ENCODE measurements at regions not wholly inside any gene's neighbourhood (a gene's known extent, or its start where the extent isn't known, plus 50 kb on each side); places are given as distances from the start of the nearest gene placed in this dataset.

DNA sequence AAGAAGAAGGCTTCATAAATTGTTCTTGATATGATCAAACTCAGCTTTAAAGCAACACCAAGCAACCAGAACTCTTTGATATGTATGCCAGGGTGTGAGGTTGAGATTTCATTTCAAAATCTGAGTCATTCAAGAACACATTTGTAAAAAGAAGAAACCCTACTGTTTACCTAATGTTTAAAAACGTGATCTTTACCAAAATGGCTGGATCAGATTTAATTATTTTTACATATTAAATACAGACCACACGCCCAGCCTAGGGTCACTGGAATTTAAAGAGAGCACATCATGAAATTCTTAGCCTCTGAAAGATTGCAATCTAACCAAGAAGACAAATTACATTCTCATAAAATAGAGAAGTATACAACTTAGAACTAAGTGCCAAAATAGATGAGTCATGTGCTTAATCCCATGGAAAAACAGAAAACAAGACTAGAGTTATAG lies 206.8 kb upstream of the SMLR1 start:
- Histone ChIP-seq H3K4me3 (no peak overlapping the region), H3K4me1 (no peaks in the 10 kb centered on the region), H3K27me3 (no peaks in the 10 kb centered on the region), H3K27ac (no peak overlapping the region), H3K9me3 (no peaks in the 10 kb centered on the region), H3K36me3 (ENCODE audit: low read depth, missing control alignments) (no peaks in the 10 kb centered on the region)
- intact Hi-C loops (cut with DNase I; ENCODE audit: low total_unique reads) = no loop called here
- no peak for TF ChIP-seq POLR2A (IDR thresholded peaks at IDR 0.05)
- TF ChIP-seq, protein P1, sequence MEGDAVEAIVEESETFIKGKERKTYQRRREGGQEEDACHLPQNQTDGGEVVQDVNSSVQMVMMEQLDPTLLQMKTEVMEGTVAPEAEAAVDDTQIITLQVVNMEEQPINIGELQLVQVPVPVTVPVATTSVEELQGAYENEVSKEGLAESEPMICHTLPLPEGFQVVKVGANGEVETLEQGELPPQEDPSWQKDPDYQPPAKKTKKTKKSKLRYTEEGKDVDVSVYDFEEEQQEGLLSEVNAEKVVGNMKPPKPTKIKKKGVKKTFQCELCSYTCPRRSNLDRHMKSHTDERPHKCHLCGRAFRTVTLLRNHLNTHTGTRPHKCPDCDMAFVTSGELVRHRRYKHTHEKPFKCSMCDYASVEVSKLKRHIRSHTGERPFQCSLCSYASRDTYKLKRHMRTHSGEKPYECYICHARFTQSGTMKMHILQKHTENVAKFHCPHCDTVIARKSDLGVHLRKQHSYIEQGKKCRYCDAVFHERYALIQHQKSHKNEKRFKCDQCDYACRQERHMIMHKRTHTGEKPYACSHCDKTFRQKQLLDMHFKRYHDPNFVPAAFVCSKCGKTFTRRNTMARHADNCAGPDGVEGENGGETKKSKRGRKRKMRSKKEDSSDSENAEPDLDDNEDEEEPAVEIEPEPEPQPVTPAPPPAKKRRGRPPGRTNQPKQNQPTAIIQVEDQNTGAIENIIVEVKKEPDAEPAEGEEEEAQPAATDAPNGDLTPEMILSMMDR (IDR thresholded peaks at IDR 0.05) = no peak
- DNase-seq = no peak
- WGBS, 2 donors = 86% methylated on average over 2 of the region's 2 CpGs

DNA sequence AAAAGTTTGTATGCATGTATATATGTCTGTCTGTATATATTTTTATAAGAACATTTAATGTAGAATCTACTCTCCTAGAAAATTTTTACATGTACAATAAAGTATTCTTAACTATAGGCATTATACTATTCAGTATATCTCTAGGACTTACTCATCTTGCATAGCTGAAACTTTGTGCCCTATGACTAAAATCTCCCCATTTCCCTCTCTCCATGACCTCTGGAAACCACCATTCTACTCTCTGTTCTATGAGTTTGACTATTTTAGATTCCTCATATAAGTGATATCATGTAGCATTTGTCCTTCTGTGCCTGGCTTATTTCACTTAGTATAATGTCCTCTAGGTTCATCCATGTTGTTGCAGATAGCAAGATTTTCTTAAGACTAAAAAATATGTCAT lies 205.1 kb upstream of the SMLR1 start:
- no peak overlapping the region for H3K27ac ChIP-seq
- H3K4me1 ChIP-seq = no peaks in the 10 kb centered on the region
- H3K9me3 ChIP-seq = no peaks in the 10 kb centered on the region
- TF ChIP-seq, protein P1 (IDR thresholded peaks at IDR 0.05) = no peak
- TF ChIP-seq POLR2A (IDR thresholded peaks at IDR 0.05) = no peak
- H3K36me3 ChIP-seq (ENCODE audit: low read depth, missing control alignments) = no peaks in the 10 kb centered on the region
- intact Hi-C loops (cut with DNase I; ENCODE audit: low total_unique reads) = no loop called here
- no peak overlapping the region for H3K4me3 ChIP-seq
- H3K27me3 ChIP-seq = no peaks in the 10 kb centered on the region
- no peak for DNase-seq

DNA sequence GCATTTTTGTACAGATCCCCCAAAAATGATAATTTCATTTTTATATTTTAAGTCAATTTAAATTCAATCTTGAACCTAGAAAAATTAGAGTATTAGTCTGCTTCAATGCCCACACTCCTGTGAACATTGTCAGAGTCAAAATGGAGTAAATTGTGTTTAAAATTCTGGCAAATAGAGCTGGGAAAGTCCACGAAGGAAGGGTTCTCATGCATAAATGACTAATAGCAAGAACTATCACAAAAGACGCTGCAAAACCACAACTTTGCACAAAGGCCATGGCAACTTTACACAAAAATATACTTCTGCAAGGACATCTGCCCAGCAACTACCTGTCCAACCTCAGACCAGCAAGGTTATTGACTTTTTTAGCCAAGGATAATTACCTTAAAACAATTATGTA lies 203.2 kb upstream of the SMLR1 start:
- intact Hi-C loops (cut with DNase I; ENCODE audit: low total_unique reads) = no loop called here
- Histone ChIP-seq H3K4me3 (no peak overlapping the region), H3K36me3 (ENCODE audit: low read depth, missing control alignments) (no peaks in the 10 kb centered on the region), H3K27ac (no peak overlapping the region), H3K4me1 (no peaks in the 10 kb centered on the region), H3K27me3 (no peaks in the 10 kb centered on the region), H3K9me3 (no peaks in the 10 kb centered on the region)
- TF ChIP-seq, protein P1 (IDR thresholded peaks at IDR 0.05) = no peak
- TF ChIP-seq POLR2A (IDR thresholded peaks at IDR 0.05) = no peak
- 88 to 92% methylated on average over 2 of the region's 2 CpGs for WGBS, 2 donors
- DNase-seq = no peak

DNA sequence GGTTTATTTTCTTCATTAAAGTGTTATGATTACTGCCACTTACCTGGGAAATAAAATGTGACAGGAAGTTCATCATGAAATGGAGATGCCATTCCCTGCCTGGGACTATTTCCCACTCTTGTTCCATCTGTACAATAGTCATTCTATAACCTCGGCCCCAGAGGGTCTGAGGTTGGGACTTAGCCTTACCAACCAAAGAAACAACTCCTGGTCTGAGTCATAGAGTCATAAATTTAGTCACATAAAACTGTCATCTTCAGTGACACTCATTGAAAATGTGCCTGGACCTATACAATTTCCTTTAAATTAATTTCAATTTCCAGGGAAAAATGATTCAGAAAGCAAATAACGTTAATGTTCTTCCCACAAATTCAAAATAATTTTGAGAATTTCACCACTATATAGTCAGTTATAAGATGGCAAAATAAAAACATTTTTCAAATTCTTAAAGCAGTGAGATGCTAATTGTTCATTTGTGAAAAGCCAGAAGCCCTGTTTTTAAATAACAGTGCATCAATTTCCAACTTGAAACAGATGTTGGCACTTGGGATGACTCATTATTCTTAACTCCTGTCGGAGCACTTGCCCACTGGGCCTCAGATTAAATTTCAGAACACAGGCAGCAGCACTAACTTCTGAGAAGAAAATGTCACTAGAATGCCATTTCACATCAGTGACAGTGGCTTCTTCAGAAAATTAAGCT lies 201.2 kb upstream of the SMLR1 start:
- intact Hi-C loops (cut with DNase I; ENCODE audit: low total_unique reads) = no loop called here
- Histone ChIP-seq H3K36me3 (ENCODE audit: low read depth, missing control alignments) (no peaks in the 10 kb centered on the region), H3K4me1 (no peaks in the 10 kb centered on the region), H3K9me3 (no peaks in the 10 kb centered on the region), H3K27me3 (no peaks in the 10 kb centered on the region), H3K27ac (no peak overlapping the region), H3K4me3 (no peak overlapping the region)
- no peak for DNase-seq
- WGBS, 2 donors = 58 to 69% methylated on average over 3 of the region's 3 CpGs
- TF ChIP-seq, protein P1 (IDR thresholded peaks at IDR 0.05) = no peak
- no peak for TF ChIP-seq POLR2A (IDR thresholded peaks at IDR 0.05)

DNA sequence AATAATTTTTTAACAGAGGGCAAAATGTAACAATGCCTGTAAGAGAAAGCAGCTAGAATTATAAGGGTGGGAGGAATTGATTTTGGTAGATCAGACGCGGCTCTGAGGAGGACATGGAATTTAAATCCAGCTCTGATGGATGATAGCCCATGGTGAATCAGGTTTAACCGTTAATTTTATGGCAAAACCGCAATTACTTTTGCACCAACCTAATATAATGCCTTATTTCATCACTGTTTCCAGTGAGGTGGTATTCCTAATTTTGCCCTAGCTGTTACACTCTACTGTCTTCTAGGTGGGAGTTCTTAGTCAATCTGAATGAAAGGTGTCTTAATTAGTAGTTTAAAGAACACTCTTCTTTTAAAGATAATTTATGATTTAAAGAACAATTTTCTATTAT lies 198.3 kb upstream of the SMLR1 start:
- no peaks in the 10 kb centered on the region for H3K36me3 ChIP-seq (ENCODE audit: low read depth, missing control alignments)
- no peaks in the 10 kb centered on the region for H3K9me3 ChIP-seq
- no peak overlapping the region for H3K4me3 ChIP-seq
- H3K4me1 ChIP-seq = no peaks in the 10 kb centered on the region
- no peak for DNase-seq
- intact Hi-C loops (cut with DNase I; ENCODE audit: low total_unique reads) = no loop called here
- H3K27me3 ChIP-seq = no peaks in the 10 kb centered on the region
- no peak for TF ChIP-seq POLR2A (IDR thresholded peaks at IDR 0.05)
- TF ChIP-seq, protein P1 (IDR thresholded peaks at IDR 0.05) = no peak
- H3K27ac ChIP-seq = no peak overlapping the region
- 91 to 93% methylated on average over 4 of the region's 4 CpGs for WGBS, 2 donors
